HG03354 (cell line): ENCODE measurements at regions not wholly inside any gene's neighbourhood (a gene's known extent, or its start where the extent isn't known, plus 50 kb on each side); places are given as distances from the start of the nearest gene placed in this dataset.
"Not testable (repeated sequence)": the region's sequence is repeated elsewhere in the genome, so short reads cannot be mapped to it uniquely, and the experiment has no call there.

Source experiments
- ATAC-seq: cut with Tn5 transposase; IDR thresholded peaks from one replicate; pipeline ENCODE4 v1.9.1; 2021; ENCODE audit warnings: mild to moderate bottlenecking; ENCODE audit not compliant: unreplicated experiment, poor library complexity, severe bottlenecking

DNA sequence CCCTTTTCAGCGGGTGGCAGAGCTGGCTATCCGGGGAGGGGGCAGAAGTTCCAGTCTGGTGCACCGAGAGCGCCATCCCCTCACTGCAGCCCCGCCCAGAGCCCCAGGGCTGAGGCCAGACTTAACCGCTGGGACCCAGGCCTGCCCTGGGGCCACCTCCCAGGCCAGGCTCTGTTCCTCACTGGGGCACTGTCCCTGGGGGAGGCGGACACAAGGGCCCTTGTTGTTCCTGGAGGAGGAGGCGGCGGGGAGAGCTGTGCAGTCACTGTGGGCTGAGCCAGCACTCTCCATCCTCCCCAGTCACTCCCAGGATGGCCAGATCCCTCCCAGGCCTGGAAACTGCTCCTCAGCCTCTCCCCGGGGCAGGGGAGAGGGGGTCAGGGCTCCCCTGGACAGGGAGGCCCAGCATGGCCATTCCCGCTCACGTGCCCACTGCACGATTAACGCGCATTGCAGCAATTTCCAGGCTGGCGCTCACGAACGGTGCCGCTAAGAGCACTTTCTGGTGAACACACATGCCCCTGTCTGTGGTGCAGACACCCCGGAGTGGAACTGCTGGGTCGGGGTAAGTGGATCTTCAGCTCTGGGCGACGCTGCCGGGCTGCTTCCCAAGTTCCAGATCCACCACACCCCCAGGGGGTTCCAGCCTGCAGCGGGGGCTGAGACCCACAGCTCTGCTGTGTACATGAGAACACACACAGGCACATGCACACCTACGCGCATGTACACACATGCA, 89.8 kb upstream of the SFSWAP start:
- ATAC-seq = no peak

DNA sequence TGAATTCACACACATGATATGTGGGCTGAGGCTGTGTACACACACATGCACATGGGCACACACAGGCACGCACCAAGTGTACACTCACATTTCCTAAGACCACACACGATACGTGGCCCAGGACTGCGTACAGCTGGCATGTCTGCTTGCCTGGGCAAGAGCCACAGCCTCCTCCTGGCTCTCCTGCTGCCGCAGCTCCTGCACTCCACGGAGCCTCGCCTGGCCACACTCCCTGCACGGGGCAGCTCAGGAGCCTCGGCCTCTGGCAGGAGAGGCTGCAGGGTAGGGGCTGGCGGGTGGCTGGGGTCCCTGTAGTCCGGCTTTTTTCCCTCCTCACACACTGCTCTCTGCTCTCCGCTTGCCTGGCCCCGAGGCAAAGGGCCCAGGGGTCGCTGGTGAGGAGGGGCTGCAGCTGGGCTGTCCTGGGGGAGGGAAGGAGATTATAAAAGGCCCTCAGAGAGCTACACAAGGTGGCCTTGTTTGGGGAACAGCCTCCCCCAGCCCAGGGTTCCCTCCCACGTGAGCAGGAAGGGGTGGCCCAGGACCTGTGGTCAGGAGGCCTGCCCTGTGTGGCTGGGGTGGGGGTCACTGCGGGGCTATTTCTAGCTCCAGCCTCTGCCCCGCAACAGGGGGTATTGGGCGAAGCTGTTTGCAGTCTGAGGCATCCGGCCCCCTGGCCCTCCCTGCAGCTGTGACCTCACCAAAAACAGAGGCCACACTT, 89.0 kb upstream of the SFSWAP start:
- ATAC-seq = no peak

- no peak for ATAC-seq
Observed at GRCh38 chr12:131622422-131622955, 88.4 kb upstream of the SFSWAP start.

GRCh38 chr12:131623404-131624368, 87.2 kb upstream of the SFSWAP start:
- ATAC-seq = not testable (repeated sequence)

GRCh38 chr12:131624369-131624739, 86.5 kb upstream of the SFSWAP start:
- ATAC-seq = not testable (repeated sequence)

GRCh38 chr12:131624756-131625501, 86.0 kb upstream of the SFSWAP start:
- ATAC-seq = not testable (repeated sequence)

GRCh38 chr12:131625966-131626722, 84.7 kb upstream of the SFSWAP start:
- not testable (repeated sequence) for ATAC-seq

GRCh38 chr12:131627151-131628022, 83.5 kb upstream of the SFSWAP start:
- not testable (repeated sequence) for ATAC-seq

GRCh38 chr12:131628023-131628740, 82.7 kb upstream of the SFSWAP start:
- no peak for ATAC-seq

GRCh38 chr12:131628766-131629448, 82.0 kb upstream of the SFSWAP start:
- no peak for ATAC-seq

GRCh38 chr12:131631230-131631629, 79.7 kb upstream of the SFSWAP start:
- ATAC-seq = no peak

- ATAC-seq = not testable (repeated sequence)
Observed at GRCh38 chr12:131631889-131632651, 78.8 kb upstream of the SFSWAP start.

GRCh38 chr12:131632652-131633023, 78.3 kb upstream of the SFSWAP start:
- ATAC-seq = not testable (repeated sequence)

DNA sequence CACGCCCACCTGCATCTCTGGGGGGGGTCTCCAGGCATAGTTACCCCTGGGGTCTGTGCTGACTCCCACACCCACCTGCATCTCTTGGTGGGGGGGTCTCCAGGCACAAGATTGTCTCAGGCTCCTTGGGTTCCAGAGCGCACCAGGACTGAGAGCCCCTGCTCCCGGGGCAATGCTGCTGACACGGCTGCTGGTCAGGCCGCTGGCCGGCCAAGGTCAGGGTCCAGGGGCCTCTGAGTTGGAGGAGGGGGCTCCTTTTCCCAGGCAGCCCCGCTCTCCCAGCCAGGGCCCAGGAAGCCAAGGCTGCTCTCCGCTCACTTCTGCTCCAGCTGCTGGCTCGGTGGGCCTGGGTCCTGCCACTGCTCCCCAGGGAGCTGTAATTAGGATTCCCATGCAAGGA, 77.3 kb upstream of the SFSWAP start:
- ATAC-seq = not testable (repeated sequence)

- no peak for ATAC-seq
Observed at GRCh38 chr12:131634037-131634436, 76.9 kb upstream of the SFSWAP start.

- ATAC-seq = not testable (repeated sequence)
Observed at GRCh38 chr12:131635012-131635411, 75.9 kb upstream of the SFSWAP start.
